HTR-8/SVneo (cell line): ENCODE measurements at regions not wholly inside any gene's neighbourhood (a gene's known extent, or its start where the extent isn't known, plus 50 kb on each side); places are given as distances from the start of the nearest gene placed in this dataset.

ENCODE experiments used
- DNase-seq: peaks from one replicate; pipeline ENCODE4 v3.0.0; 2011; ENCODE audit warnings: low spot score, mixed read lengths; ENCODE audit not compliant: insufficient read length
- FAIRE-seq: peaks from 2 replicates; lab custom pipeline; 2011; peaks lifted over from hg19 to GRCh38; lab: Jason Lieb, UNC

GRCh38 chr4:115749404-115749803, 636.0 kb upstream of the NDST4 start:
- DNase-seq (no peak), FAIRE-seq (no peak)

GRCh38 chr4:115740806-115741205, 627.4 kb upstream of the NDST4 start:
- DNase-seq = no peak
- FAIRE-seq = no peak

- FAIRE-seq = no peak
Observed at GRCh38 chr4:115729739-115730266, 616.4 kb upstream of the NDST4 start.

GRCh38 chr4:115723621-115724020, 610.2 kb upstream of the NDST4 start:
- DNase-seq (no peak), FAIRE-seq (no peak)

More at GRCh38 chr4:115729739-115730266, 616.4 kb upstream of the NDST4 start:
- no peak for DNase-seq

GRCh38 chr4:115720611-115721010, 607.2 kb upstream of the NDST4 start:
- FAIRE-seq (no peak), DNase-seq (no peak)

GRCh38 chr4:115711575-115711974, 598.2 kb upstream of the NDST4 start:
- FAIRE-seq (no peak), DNase-seq (no peak)

GRCh38 chr4:115688961-115689360, 575.5 kb upstream of the NDST4 start:
- no peak for FAIRE-seq
- no peak for DNase-seq

- DNase-seq (no peak), FAIRE-seq (no peak)
Observed at GRCh38 chr4:115687052-115687755, 573.8 kb upstream of the NDST4 start.

- DNase-seq (no peak), FAIRE-seq (no peak)
Observed at GRCh38 chr4:115678425-115678941, 565.1 kb upstream of the NDST4 start.

GRCh38 chr4:115675719-115676118, 562.3 kb upstream of the NDST4 start:
- DNase-seq (no peak), FAIRE-seq (no peak)

- FAIRE-seq (no peak), DNase-seq (no peak)
Observed at GRCh38 chr4:115674485-115674884, 561.1 kb upstream of the NDST4 start.

GRCh38 chr4:115671581-115671980, 558.2 kb upstream of the NDST4 start:
- FAIRE-seq = no peak
- no peak for DNase-seq

GRCh38 chr4:115670930-115671329, 557.5 kb upstream of the NDST4 start:
- FAIRE-seq (no peak), DNase-seq (no peak)

- DNase-seq (no peak), FAIRE-seq (no peak)
Observed at GRCh38 chr4:115668396-115668795, 555.0 kb upstream of the NDST4 start.

- FAIRE-seq = no peak
- no peak for DNase-seq
Observed at GRCh38 chr4:115664285-115664684, 550.9 kb upstream of the NDST4 start.

- FAIRE-seq (no peak), DNase-seq (no peak)
Observed at GRCh38 chr4:115660465-115660864, 547.0 kb upstream of the NDST4 start.

- DNase-seq = no peak
- FAIRE-seq = no peak
Observed at GRCh38 chr4:115657991-115658650, 544.7 kb upstream of the NDST4 start.

GRCh38 chr4:115655626-115656025, 542.2 kb upstream of the NDST4 start:
- no peak for FAIRE-seq
- DNase-seq = no peak

GRCh38 chr4:115648786-115649185, 535.4 kb upstream of the NDST4 start:
- DNase-seq = no peak

GRCh38 chr4:115629270-115629669, 515.9 kb upstream of the NDST4 start:
- FAIRE-seq (no peak), DNase-seq (no peak)

More at GRCh38 chr4:115648786-115649185, 535.4 kb upstream of the NDST4 start:
- no peak for FAIRE-seq

GRCh38 chr4:115609631-115610030, 496.2 kb upstream of the NDST4 start:
- DNase-seq (no peak), FAIRE-seq (no peak)
